ENCODE measurements at regions not wholly inside any gene's neighbourhood (a gene's known extent, or its start where the extent isn't known, plus 50 kb on each side); places are given as distances from the start of the nearest gene placed in this dataset.

GRCh38 chr17:64773836-64774761 lies 112.0 kb upstream of the SMURF2 start:
- no peak for FAIRE-seq

GRCh38 chr17:64773386-64773835 lies 111.3 kb upstream of the SMURF2 start:
- no peak for TF ChIP-seq CTCF (IDR thresholded peaks at IDR 0.05; ENCODE audit: insufficient read depth, low read length, severe bottlenecking)
- H3K27me3 ChIP-seq (ENCODE audit: control insufficient read depth, insufficient read depth, low read length) = no peaks in the 10 kb centered on the region
- DNase-seq (ENCODE audit: low read depth) = no peak
- peaks cover 1% of the 10 kb centered on the region for H3K36me3 ChIP-seq (ENCODE audit: control insufficient read depth, insufficient read depth, low read length)
- no peak overlapping the region for H3K4me3 ChIP-seq (ENCODE audit: low read depth, low read length)
- FAIRE-seq = no peak

More at GRCh38 chr17:64773836-64774761, 112.0 kb upstream of the SMURF2 start:
- H3K36me3 ChIP-seq (ENCODE audit: control insufficient read depth, insufficient read depth, low read length) = peaks cover 1% of the 10 kb centered on the region
- peak; percentile 62 for DNase-seq (ENCODE audit: low read depth)
- H3K27me3 ChIP-seq (ENCODE audit: control insufficient read depth, insufficient read depth, low read length) = no peaks in the 10 kb centered on the region
- H3K4me3 ChIP-seq (ENCODE audit: low read depth, low read length) = peak overlapping the region; percentile 4
- TF ChIP-seq CTCF (IDR thresholded peaks at IDR 0.05; ENCODE audit: insufficient read depth, low read length, severe bottlenecking) = peak; percentile 50

GRCh38 chr17:64772845-64773299 lies 110.8 kb upstream of the SMURF2 start:
- TF ChIP-seq CTCF (IDR thresholded peaks at IDR 0.05; ENCODE audit: insufficient read depth, low read length, severe bottlenecking) = no peak
- FAIRE-seq = no peak
- no peak for DNase-seq (ENCODE audit: low read depth)
- H3K36me3 ChIP-seq (ENCODE audit: control insufficient read depth, insufficient read depth, low read length) = no peaks in the 10 kb centered on the region
- no peak overlapping the region for H3K4me3 ChIP-seq (ENCODE audit: low read depth, low read length)
- H3K27me3 ChIP-seq (ENCODE audit: control insufficient read depth, insufficient read depth, low read length) = no peaks in the 10 kb centered on the region

GRCh38 chr17:64771980-64772844 lies 110.1 kb upstream of the SMURF2 start:
- FAIRE-seq = no peak
- DNase-seq (ENCODE audit: low read depth) = no peak
- H3K27me3 ChIP-seq (ENCODE audit: control insufficient read depth, insufficient read depth, low read length) = no peaks in the 10 kb centered on the region
- H3K36me3 ChIP-seq (ENCODE audit: control insufficient read depth, insufficient read depth, low read length) = peaks cover 3% of the 10 kb centered on the region
- TF ChIP-seq CTCF (IDR thresholded peaks at IDR 0.05; ENCODE audit: insufficient read depth, low read length, severe bottlenecking) = no peak
- H3K4me3 ChIP-seq (ENCODE audit: low read depth, low read length) = no peak overlapping the region

GRCh38 chr17:64769712-64770111 lies 107.6 kb upstream of the SMURF2 start:
- FAIRE-seq = no peak
- DNase-seq (ENCODE audit: low read depth) = no peak
- no peak overlapping the region for H3K4me3 ChIP-seq (ENCODE audit: low read depth, low read length)
- peaks cover 3% of the 10 kb centered on the region for H3K36me3 ChIP-seq (ENCODE audit: control insufficient read depth, insufficient read depth, low read length)
- H3K27me3 ChIP-seq (ENCODE audit: control insufficient read depth, insufficient read depth, low read length) = no peaks in the 10 kb centered on the region
- TF ChIP-seq CTCF (IDR thresholded peaks at IDR 0.05; ENCODE audit: insufficient read depth, low read length, severe bottlenecking) = no peak
